Astrocyte of the spinal cord (primary cell): ENCODE measurements at regions not wholly inside any gene's neighbourhood (a gene's known extent, or its start where the extent isn't known, plus 50 kb on each side); places are given as distances from the start of the nearest gene placed in this dataset.

ENCODE experiments used
- DNase-seq: peaks from one replicate; pipeline ENCODE4 v3.0.0; 2011; ENCODE audit warnings: low read depth, low spot score
- H3K4me3 ChIP-seq: 2 replicates; pipeline ENCODE4 v1.5.1; 2011; ENCODE audit warnings: low read depth, mild to moderate bottlenecking, low read length, moderate library complexity
- CTCF ChIP-seq: IDR thresholded peaks from 2 replicates; pipeline ENCODE4 v1.5.1; 2012; ENCODE audit warnings: low read depth, mild to moderate bottlenecking, low read length, inconsistent platforms
- in situ Hi-C: cut with HindIII; loops from 2 replicates; pipeline ENCODE4 v1.10.0; 2017; ENCODE audit warnings: low sequenced_read_pairs

GRCh38 chr2:19577723-19578122 is 219.3 kb upstream of the OSR1 start:
- no peak for TF ChIP-seq CTCF
- H3K4me3 ChIP-seq = no peak overlapping the region
- in situ Hi-C loops = no loop called here
- peak; percentile 51 for DNase-seq

GRCh38 chr2:19576411-19576810 is 218.0 kb upstream of the OSR1 start:
- in situ Hi-C loops = no loop called here
- no peak for DNase-seq
- no peak for TF ChIP-seq CTCF
- H3K4me3 ChIP-seq = no peak overlapping the region

- DNase-seq = peak; percentile 58
- in situ Hi-C loops = no loop called here
- TF ChIP-seq CTCF = no peak
- no peak overlapping the region for H3K4me3 ChIP-seq
Measured at GRCh38 chr2:19575641-19576040, 217.2 kb upstream of the OSR1 start.

GRCh38 chr2:19574778-19575260 is 216.4 kb upstream of the OSR1 start:
- in situ Hi-C loops = no loop called here
- TF ChIP-seq CTCF = no peak
- H3K4me3 ChIP-seq = no peak overlapping the region
- peak; percentile 81 for DNase-seq

GRCh38 chr2:19573784-19574183 is 215.4 kb upstream of the OSR1 start:
- in situ Hi-C loops = no loop called here
- no peak for TF ChIP-seq CTCF
- DNase-seq = no peak
- H3K4me3 ChIP-seq = no peak overlapping the region

GRCh38 chr2:19571773-19572172 is 213.3 kb upstream of the OSR1 start:
- H3K4me3 ChIP-seq = no peak overlapping the region
- DNase-seq = no peak
- in situ Hi-C loops = no loop called here
- TF ChIP-seq CTCF = no peak

GRCh38 chr2:19569300-19569791 is 210.9 kb upstream of the OSR1 start:
- H3K4me3 ChIP-seq = no peak overlapping the region
- TF ChIP-seq CTCF = no peak
- no peak for DNase-seq
- in situ Hi-C loops = no loop called here
